Renal cortical epithelial cell (primary cell): ENCODE measurements at regions not wholly inside any gene's neighbourhood (a gene's known extent, or its start where the extent isn't known, plus 50 kb on each side); places are given as distances from the start of the nearest gene placed in this dataset.
"Not testable (repeated sequence)": the region's sequence is repeated elsewhere in the genome, so short reads cannot be mapped to it uniquely, and the experiment has no call there.

Experiments used
- DNase-seq: peaks from one replicate; pipeline ENCODE4 v3.0.0-alpha.2; 2011; ENCODE audit warnings: low read depth

DNA sequence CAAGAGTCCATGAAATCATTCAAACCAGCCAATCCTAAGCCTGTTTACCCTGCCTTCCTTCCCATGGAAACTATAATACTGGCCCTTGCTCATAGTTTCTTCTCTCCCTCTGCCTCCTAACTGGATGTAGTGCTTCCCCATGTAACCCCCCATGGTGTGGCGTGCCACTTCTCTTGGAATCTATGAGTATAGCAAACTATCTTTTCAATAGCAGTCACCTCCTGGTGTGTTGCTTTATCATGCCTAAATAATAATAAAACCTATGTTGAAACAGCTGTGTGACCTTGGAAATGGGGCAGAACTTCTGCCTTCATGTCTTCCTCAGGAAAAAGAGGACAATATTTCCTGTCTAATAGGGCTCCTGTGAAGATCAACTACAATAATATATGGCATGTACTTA lies 234.8 kb upstream of the EDNRA start:
- DNase-seq, result no peak

DNA sequence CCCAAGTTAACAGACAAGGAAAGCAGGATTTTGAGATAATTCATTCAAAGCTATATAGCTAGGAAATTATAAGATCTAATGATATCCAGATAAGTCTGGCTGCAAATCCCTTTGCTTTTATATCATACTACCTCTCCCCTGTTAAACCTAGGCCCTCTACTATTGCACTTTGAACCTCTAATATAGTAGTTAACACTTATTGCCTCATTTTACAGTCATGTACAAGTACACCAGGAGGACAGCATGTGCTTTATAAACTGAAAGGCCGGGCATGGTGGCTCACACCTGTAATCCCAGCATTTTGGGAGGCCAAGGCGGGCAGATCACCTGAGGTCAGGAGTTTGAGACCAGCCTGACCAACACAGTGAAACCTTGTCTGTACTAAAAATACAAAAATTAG lies 234.4 kb upstream of the EDNRA start:
- DNase-seq, result not testable (repeated sequence)

DNA sequence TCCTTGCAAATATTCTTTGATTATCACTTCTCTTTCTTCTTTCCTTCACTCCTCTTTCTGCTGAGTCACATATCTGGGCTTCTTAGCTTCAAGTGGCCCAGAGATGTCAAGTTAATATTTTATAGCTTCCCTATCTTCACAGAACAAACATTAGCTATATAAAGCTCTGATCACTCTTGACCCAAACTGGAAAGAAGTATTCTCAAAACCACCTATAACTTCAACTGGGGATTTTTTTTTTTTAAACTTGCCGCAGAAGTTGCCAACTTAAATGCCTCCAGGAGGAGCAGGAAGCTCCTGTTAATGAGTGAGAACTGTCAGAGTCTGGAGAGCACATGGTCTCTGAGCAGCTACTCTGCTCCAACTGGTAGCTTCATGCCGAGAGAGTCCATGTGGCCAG lies 233.3 kb upstream of the EDNRA start:
- DNase-seq, result peak; percentile 47

GRCh38 chr4:147250062-147250461 lies 230.8 kb upstream of the EDNRA start:
- DNase-seq, result no peak

GRCh38 chr4:147255268-147255667 lies 225.6 kb upstream of the EDNRA start:
- not testable (repeated sequence) for DNase-seq

GRCh38 chr4:147259271-147259670 lies 221.6 kb upstream of the EDNRA start:
- DNase-seq, result not testable (repeated sequence)

DNA sequence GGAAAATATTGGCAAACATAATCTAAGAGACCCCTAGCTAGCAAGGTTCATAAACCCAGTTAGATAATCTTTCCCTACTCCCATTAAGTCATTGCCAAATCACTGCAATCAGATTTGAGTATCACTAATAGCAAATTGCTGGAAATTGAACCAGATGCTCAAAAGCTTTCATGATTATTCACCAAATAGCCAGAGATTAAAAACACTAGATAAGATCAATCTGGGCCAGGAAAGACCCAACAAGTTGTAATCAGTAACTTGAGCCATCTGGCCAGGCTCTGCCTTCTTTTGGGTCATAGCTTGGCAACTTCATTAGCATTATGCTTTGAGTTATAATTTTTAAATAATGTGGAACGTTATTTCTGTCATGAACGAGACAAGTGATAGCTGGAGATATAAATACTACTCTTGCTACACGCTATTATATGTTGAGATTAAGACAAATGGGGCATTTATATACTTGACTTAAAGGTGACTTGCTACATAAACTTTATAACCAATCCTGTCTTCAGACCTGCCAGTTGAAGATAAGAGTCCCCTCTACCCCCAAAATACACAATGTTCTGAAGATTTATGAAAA lies 196.6 kb upstream of the EDNRA start:
- DNase-seq, result no peak

GRCh38 chr4:147284935-147285334 lies 196.0 kb upstream of the EDNRA start:
- no peak for DNase-seq

DNA sequence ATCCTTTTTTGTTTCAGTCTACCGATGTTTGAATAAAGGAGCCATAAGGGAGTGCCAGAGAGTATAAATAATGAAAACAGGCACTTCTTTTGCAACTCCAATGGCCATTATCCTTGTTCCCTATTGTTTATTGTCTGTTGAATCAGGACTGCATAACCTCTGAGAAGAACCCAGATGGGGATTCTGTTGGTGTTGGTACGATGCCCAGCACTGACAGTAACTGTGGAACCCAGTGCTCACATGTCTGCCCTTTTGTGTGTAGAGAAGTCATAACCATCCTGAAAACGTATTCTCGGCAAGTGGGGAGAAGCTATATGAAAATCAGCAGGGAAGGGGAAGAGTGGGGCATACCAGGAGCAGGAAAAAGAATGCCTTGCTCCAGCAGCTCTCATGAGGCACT lies 195.1 kb upstream of the EDNRA start:
- DNase-seq, result no peak

DNA sequence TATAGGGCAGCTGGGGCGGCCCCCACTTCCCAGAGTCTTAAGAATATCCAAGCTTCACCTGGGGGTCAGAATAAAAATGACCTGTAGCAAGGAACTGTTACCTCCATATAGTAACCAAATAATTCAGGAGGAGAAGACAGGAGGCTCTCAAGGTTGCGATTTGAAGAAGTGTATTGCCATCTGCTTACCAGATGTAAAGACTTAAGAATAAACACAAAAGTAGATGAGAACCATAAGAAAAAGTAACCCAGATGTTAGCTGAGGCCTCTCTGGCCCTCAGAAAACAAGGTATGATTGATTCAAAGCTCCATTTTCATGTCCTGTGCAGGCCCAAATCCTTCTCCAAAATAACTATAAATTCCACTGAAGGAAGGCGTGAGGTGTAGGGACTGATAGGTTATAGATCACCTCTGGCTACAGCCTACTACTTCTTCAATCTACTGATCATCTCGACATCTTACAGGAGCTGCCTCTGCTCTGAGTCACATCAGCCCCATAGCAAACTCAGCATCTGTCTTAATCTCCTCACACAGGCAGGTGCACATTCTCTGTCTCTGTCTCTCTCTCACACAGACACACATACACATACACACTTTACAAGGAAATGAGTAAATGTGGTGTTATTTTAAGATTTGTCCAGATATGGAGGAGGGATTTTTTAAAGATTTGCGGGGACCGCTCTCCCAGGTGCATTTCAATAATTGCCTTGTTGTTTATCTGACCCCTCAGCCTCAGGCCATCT lies 193.9 kb upstream of the EDNRA start:
- no peak for DNase-seq

- no peak for DNase-seq
Observed at GRCh38 chr4:147287588-147287890, 193.4 kb upstream of the EDNRA start.

DNA sequence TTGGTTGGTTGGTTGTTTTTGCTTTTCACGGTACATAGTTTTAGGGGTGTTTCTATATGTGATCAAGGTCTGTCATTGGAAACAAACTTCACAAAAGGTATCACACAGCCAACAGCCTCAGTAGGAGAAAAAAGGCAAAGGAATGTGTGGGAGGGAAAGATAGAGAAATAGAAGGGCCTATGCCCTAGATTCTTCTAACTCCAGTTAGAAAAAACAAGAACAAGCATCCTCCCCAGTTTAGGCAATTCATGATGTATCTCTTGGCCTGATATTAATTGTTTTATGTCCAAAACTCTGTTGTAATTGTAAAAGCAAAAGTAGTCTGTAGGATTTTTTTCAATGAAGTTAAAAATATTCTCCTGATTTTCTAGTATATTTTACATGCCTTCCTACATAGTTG lies 192.4 kb upstream of the EDNRA start:
- no peak for DNase-seq

DNA sequence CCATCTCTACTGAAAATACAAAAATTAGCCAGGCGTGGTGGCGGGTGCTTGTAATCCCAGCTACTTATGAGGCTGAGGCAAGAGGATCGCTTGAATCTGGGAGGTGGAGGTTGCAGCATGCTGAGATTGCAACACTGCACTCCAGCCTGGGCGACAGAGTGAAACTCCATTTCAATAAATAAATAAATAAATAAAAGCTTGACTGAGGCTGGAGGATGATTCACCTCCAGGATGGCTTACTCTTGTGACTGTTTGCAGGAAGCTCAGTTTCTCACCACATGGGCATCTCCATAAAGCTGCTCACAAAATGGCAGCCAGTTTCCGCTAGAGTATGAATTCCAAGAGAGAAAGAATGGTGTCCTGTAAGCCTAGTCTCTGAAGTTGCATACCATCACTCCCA lies 191.7 kb upstream of the EDNRA start:
- peak; percentile 16 for DNase-seq

- DNase-seq, result peak; percentile 51
Observed at GRCh38 chr4:147292604-147293313, 188.1 kb upstream of the EDNRA start.

- not testable (repeated sequence) for DNase-seq
Observed at GRCh38 chr4:147293314-147293677, 187.6 kb upstream of the EDNRA start.

DNA sequence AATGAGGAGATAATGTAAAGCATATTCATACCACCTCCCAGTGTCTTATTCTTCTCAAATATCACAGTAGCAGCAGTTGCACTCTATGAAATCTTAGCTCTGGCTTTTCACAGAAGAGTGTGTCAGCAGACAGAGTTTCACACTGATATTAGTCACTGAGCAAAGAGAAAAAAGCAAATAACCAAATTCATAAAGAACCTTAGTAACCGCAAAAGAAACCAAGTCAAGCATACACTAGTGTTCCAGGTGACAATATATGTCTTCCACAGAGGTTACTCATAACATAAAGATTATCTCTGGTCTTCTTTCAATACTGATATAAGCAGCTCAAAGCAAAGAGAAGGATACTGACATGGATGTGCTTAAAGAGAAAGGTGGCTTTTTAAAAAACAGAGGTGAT lies 181.7 kb upstream of the EDNRA start:
- no peak for DNase-seq

- no peak for DNase-seq
Observed at GRCh38 chr4:147303174-147303872, 177.6 kb upstream of the EDNRA start.

DNA sequence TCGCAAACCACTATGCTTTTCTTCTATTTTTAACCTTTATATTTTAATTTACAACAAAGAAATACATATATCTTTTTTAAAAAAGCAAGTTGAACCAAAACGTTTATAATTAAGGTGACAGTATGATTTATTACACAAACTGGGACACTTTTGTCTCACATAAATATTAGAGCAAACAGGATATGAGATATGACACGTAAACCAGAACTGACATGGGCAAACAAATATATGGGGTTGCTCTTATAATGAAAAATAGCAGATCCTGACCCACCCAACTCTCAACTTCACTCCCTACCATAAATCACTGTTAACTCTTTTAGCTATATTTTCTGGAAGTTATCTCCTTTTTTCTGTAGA lies 177.0 kb upstream of the EDNRA start:
- no peak for DNase-seq

- no peak for DNase-seq
Observed at GRCh38 chr4:147307896-147308674, 172.8 kb upstream of the EDNRA start.

GRCh38 chr4:147309434-147309833 lies 171.5 kb upstream of the EDNRA start:
- no peak for DNase-seq

GRCh38 chr4:147310312-147310711 lies 170.6 kb upstream of the EDNRA start:
- no peak for DNase-seq

- DNase-seq, result no peak
Observed at GRCh38 chr4:147311956-147312355, 168.9 kb upstream of the EDNRA start.
